ENCODE measurements at regions not wholly inside any gene's neighbourhood (a gene's known extent, or its start where the extent isn't known, plus 50 kb on each side); places are given as distances from the start of the nearest gene placed in this dataset.

GRCh38 chr1:232409584-232409983, 220.3 kb downstream of the SIPA1L2 start (continued):
- TF ChIP-seq MYBL2 (CRISPR knock-in tag; IDR thresholded peaks at IDR 0.05) = no peak

- ChIA-PET POLR2A (no interaction called here), CTCF (no interaction called here)
- DNase-seq (ENCODE audit: low spot score) (no peak), ATAC-seq (no peak)
- no peak overlapping the region for H3K27ac Mint-ChIP-seq
- H3K4me1 Mint-ChIP-seq = no peaks in the 10 kb centered on the region
- no peak overlapping the region for H3K4me3 Mint-ChIP-seq
- H3K9me3 Mint-ChIP-seq = peaks cover 23% of the 10 kb centered on the region
- no peaks in the 10 kb centered on the region; the same call in 1 of the 2 replicates for H3K27me3 Mint-ChIP-seq (ENCODE audit: low read depth)
- H3K36me3 Mint-ChIP-seq = peaks cover 20% of the 10 kb centered on the region
- TF ChIP-seq SOX15 (CRISPR knock-in tag; IDR thresholded peaks at IDR 0.05) = no peak
- TF ChIP-seq MLX (CRISPR knock-in tag; IDR thresholded peaks at IDR 0.05) = no peak
- no peak for TF ChIP-seq TEAD4 (CRISPR knock-in tag; IDR thresholded peaks at IDR 0.05)
- TF ChIP-seq ZNF263 (CRISPR knock-in tag; IDR thresholded peaks at IDR 0.05; ENCODE audit: low read depth) = no peak
Measured at GRCh38 chr1:232407120-232407519, 222.8 kb downstream of the SIPA1L2 start.

- Mint-ChIP-seq H3K4me3 (no peak overlapping the region), H3K27ac (no peak overlapping the region), H3K36me3 (peaks cover 26% of the 10 kb centered on the region), H3K27me3 (ENCODE audit: low read depth) (no peaks in the 10 kb centered on the region; the same call in 1 of the 2 replicates), H3K9me3 (peaks cover 23% of the 10 kb centered on the region), H3K4me1 (no peaks in the 10 kb centered on the region)
- DNase-seq (ENCODE audit: low spot score) (no peak), ATAC-seq (no peak)
- TF ChIP-seq PRRX2 (CRISPR knock-in tag; IDR thresholded peaks at IDR 0.05) (no peak), ZNF416 (CRISPR knock-in tag; IDR thresholded peaks at IDR 0.05) (no peak), USF2 (CRISPR knock-in tag; IDR thresholded peaks at IDR 0.05) (no peak), ZNF263 (CRISPR knock-in tag; IDR thresholded peaks at IDR 0.05; ENCODE audit: low read depth) (no peak), CREM (CRISPR knock-in tag; IDR thresholded peaks at IDR 0.05) (no peak), ZMAT4 (CRISPR knock-in tag; IDR thresholded peaks at IDR 0.05) (no peak), MYBL2 (CRISPR knock-in tag; IDR thresholded peaks at IDR 0.05) (no peak), ARID4B (CRISPR knock-in tag; IDR thresholded peaks at IDR 0.05; ENCODE audit: borderline replicate concordance) (no peak), MLX (CRISPR knock-in tag; IDR thresholded peaks at IDR 0.05) (no peak), PREB (CRISPR knock-in tag; IDR thresholded peaks at IDR 0.05; ENCODE audit: borderline replicate concordance) (no peak), JUN (CRISPR knock-in tag; IDR thresholded peaks at IDR 0.05) (no peak), NFE2L1 (CRISPR knock-in tag; IDR thresholded peaks at IDR 0.05) (no peak), SOX15 (CRISPR knock-in tag; IDR thresholded peaks at IDR 0.05) (no peak), FOXP1 (CRISPR knock-in tag; IDR thresholded peaks at IDR 0.05; ENCODE audit: borderline replicate concordance) (no peak), CBFB (CRISPR knock-in tag; IDR thresholded peaks at IDR 0.05; ENCODE audit: low read depth) (no peak), ATF1 (CRISPR knock-in tag; IDR thresholded peaks at IDR 0.05) (no peak), HMGA2 (CRISPR knock-in tag; IDR thresholded peaks at IDR 0.05) (no peak), TEAD4 (CRISPR knock-in tag; IDR thresholded peaks at IDR 0.05) (no peak), IRF2 (CRISPR knock-in tag; IDR thresholded peaks at IDR 0.05; ENCODE audit: borderline replicate concordance, low read depth) (no peak), ATF2 (CRISPR knock-in tag; IDR thresholded peaks at IDR 0.05; ENCODE audit: borderline replicate concordance, low read depth) (no peak)
- ChIA-PET CTCF (no interaction called here), POLR2A (no interaction called here)
Measured at GRCh38 chr1:232405781-232406180, 224.2 kb downstream of the SIPA1L2 start.
